ENCODE measurements at regions not wholly inside any gene's neighbourhood (a gene's known extent, or its start where the extent isn't known, plus 50 kb on each side); places are given as distances from the start of the nearest gene placed in this dataset.
A peak's percentile ranks its signal among the peaks of the same experiment; 100 is the strongest.

DNA sequence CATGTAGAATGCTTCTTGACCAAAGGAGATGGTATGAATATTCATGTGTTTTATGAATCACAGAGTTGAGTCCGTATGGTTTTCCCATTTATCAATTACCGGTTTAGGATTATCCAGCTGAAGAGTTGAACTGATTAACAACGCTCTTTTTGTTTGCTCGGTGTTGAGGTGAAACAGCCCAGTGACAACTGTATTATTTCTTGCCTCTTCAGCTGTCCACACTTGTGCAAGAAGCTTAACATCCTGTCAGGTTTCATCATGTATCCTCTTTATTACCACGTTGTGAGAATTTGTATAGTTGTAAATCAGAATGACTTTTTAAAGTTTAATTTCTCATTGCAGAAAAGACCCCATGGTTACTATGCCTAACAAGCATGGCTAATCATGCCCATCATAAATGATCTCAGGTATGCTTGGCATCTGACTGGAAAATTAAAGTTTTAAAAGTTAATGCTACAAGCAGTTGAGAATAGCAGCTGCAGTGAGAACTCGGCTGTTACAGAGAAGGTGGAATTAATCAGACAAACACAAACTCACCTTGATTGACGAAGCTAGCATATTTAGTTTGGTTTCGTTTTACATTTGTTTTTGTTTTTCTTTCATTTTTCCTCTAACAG lies 563.2 kb upstream of the ADGRL2 start:
- Histone ChIP-seq H3K9me3 (no peaks in the 10 kb centered on the region), H3K4me3 (peak overlapping the region in 1 of 2 donors; percentile 6), H3K27ac (no peak overlapping the region), H3K27me3 (no peaks in the 10 kb centered on the region), H3K4me1 (peaks cover 2% of the 10 kb centered on the region), H3K36me3 (ENCODE audit: low read depth, missing control alignments) (no peaks in the 10 kb centered on the region)
- DNase-seq, result no peak
- no peak for TF ChIP-seq POLR2A (IDR thresholded peaks at IDR 0.05)
- TF ChIP-seq, protein P1, sequence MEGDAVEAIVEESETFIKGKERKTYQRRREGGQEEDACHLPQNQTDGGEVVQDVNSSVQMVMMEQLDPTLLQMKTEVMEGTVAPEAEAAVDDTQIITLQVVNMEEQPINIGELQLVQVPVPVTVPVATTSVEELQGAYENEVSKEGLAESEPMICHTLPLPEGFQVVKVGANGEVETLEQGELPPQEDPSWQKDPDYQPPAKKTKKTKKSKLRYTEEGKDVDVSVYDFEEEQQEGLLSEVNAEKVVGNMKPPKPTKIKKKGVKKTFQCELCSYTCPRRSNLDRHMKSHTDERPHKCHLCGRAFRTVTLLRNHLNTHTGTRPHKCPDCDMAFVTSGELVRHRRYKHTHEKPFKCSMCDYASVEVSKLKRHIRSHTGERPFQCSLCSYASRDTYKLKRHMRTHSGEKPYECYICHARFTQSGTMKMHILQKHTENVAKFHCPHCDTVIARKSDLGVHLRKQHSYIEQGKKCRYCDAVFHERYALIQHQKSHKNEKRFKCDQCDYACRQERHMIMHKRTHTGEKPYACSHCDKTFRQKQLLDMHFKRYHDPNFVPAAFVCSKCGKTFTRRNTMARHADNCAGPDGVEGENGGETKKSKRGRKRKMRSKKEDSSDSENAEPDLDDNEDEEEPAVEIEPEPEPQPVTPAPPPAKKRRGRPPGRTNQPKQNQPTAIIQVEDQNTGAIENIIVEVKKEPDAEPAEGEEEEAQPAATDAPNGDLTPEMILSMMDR (IDR thresholded peaks at IDR 0.05), result no peak
- 36 to 44% methylated on average over 8 of the region's 8 CpGs for WGBS, 2 donors
- intact Hi-C loops (cut with DNase I; ENCODE audit: low total_unique reads), result no loop called here

DNA sequence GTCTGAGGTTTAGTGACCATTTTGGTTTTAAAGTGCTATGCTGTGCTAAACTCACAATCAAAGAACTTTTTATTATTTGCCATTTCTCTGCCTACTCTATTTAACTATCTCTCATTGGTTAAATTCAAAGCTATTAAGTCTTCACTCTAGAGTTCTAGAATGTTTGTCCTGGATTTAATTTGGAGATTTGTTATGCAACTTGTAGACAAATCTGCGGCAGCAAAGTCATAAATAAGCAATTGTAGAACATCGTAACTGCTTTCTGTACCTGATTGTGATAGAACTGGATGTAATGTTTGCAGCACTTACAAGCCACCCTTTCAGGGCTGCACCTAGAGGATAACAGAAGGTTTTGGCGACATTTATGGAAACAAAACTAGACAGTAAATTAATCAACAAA lies 566.5 kb upstream of the ADGRL2 start:
- DNase-seq, result no peak
- peaks cover 7% of the 10 kb centered on the region for H3K4me1 ChIP-seq
- 55 to 59% methylated on average over 3 of the region's 3 CpGs for WGBS, 2 donors
- no peaks in the 10 kb centered on the region for H3K36me3 ChIP-seq (ENCODE audit: low read depth, missing control alignments)
- TF ChIP-seq, protein P1 (IDR thresholded peaks at IDR 0.05), result no peak
- TF ChIP-seq POLR2A (IDR thresholded peaks at IDR 0.05), result no peak
- H3K4me3 ChIP-seq, result no peak overlapping the region
- no peaks in the 10 kb centered on the region for H3K9me3 ChIP-seq
- no peaks in the 10 kb centered on the region for H3K27me3 ChIP-seq
- intact Hi-C loops (cut with DNase I; ENCODE audit: low total_unique reads), result no loop called here
- H3K27ac ChIP-seq, result no peak overlapping the region

DNA sequence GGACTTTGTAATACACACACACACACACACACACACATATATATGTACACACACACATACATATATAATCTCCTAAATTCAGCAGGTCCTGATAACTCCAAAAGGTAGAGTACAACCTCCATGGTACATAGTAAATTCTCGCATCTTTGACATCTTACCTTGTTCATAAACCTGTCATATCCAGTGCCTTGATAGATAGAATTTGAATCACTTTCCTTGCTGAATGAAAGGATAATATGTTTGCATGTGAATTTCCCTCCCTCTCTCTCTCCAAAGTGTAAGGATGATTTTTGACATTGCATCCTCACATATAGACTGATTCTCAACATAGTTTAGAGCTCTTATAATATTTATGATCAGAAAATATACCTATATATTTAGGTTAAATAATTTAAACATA lies 567.1 kb upstream of the ADGRL2 start:
- H3K27ac ChIP-seq, result no peak overlapping the region
- H3K27me3 ChIP-seq, result no peaks in the 10 kb centered on the region
- intact Hi-C loops (cut with DNase I; ENCODE audit: low total_unique reads), result no loop called here
- peaks cover 7% of the 10 kb centered on the region for H3K4me1 ChIP-seq
- H3K4me3 ChIP-seq, result no peak overlapping the region
- TF ChIP-seq, protein P1 (IDR thresholded peaks at IDR 0.05), result no peak
- no peak for TF ChIP-seq POLR2A (IDR thresholded peaks at IDR 0.05)
- H3K36me3 ChIP-seq (ENCODE audit: low read depth, missing control alignments), result no peaks in the 10 kb centered on the region
- WGBS, 2 donors, result 89 to 98% methylated on average over 1 of the region's 1 CpG
- no peak for DNase-seq
- no peaks in the 10 kb centered on the region for H3K9me3 ChIP-seq

DNA sequence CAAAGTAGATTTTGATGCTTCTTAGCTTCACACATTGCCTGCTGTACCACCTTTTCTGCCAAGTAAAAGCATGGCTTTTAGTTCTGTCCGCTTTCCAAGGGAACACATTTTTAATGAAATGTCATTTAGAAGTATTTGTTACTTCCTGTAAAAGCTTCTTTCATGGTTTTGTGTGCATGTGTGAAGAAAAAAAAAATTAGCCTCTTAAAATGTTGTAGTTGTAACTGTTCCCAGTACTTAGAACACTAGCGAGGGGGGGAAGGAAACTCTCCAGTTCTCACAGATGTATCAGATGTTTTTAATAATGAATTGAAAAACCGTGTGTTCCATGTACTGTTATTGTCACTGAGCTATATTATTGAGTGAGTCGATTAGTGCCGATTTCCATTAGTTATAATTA lies 568.3 kb upstream of the ADGRL2 start:
- Histone ChIP-seq H3K27ac (peak overlapping the region in 1 of 2 donors; percentile 3), H3K9me3 (no peaks in the 10 kb centered on the region), H3K36me3 (ENCODE audit: low read depth, missing control alignments) (no peaks in the 10 kb centered on the region), H3K4me1 (peaks cover 7% of the 10 kb centered on the region), H3K27me3 (no peaks in the 10 kb centered on the region), H3K4me3 (no peak overlapping the region)
- intact Hi-C loops (cut with DNase I; ENCODE audit: low total_unique reads), result no loop called here
- TF ChIP-seq POLR2A (IDR thresholded peaks at IDR 0.05), result no peak
- TF ChIP-seq, protein P1 (IDR thresholded peaks at IDR 0.05), result no peak
- WGBS, 2 donors, result 46 to 57% methylated on average over 5 of the region's 5 CpGs
- no peak for DNase-seq

DNA sequence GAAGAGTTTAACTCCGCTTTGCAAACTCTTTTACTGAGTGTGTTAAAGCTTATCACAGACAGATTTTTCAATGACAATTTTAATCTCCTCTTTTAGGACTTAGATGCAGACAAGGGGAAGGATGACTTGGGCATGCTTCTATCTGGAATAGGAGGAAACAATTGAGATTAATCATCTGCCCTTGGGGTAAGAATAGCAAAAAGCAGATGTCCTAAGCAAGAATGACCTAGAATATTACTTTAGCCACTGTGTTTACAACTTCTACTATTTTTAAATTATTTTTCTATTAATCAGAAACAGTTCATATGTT lies 569.0 kb upstream of the ADGRL2 start:
- TF ChIP-seq, protein P1 (IDR thresholded peaks at IDR 0.05), result no peak
- no peak for TF ChIP-seq POLR2A (IDR thresholded peaks at IDR 0.05)
- Histone ChIP-seq H3K9me3 (no peaks in the 10 kb centered on the region), H3K27ac (no peak overlapping the region), H3K4me1 (peaks cover 7% of the 10 kb centered on the region), H3K27me3 (no peaks in the 10 kb centered on the region), H3K36me3 (ENCODE audit: low read depth, missing control alignments) (no peaks in the 10 kb centered on the region), H3K4me3 (no peak overlapping the region)
- WGBS, 2 donors, result 35 to 36% methylated on average over 1 of the region's 1 CpG
- intact Hi-C loops (cut with DNase I; ENCODE audit: low total_unique reads), result no loop called here
- no peak for DNase-seq
